WERI-Rb-1 (cell line): ENCODE measurements at regions not wholly inside any gene's neighbourhood (a gene's known extent, or its start where the extent isn't known, plus 50 kb on each side); places are given as distances from the start of the nearest gene placed in this dataset.

Experiments used
- DNase-seq: peaks from one replicate; pipeline ENCODE4 v3.0.0-alpha.2; 2020
- H3K27ac ChIP-seq: fragments of 250-450 bp; sonication (Bioruptor Pico); 2 replicates; pipeline ENCODE4 v1.5.1; 2020; ENCODE audit warnings: mild to moderate bottlenecking, moderate library complexity
- H3K27me3 ChIP-seq: fragments of 250-450 bp; sonication (Bioruptor Pico); 2 replicates; pipeline ENCODE4 v1.5.1; 2021; ENCODE audit warnings: mild to moderate bottlenecking, low read depth, moderate library complexity; ENCODE audit not compliant: insufficient read depth, severe bottlenecking
- H3K36me3 ChIP-seq: fragments of 250-450 bp; sonication (Bioruptor Pico); 2 replicates; pipeline ENCODE4 v1.5.1; 2020; ENCODE audit warnings: mild to moderate bottlenecking, moderate library complexity
- H3K4me3 ChIP-seq: 2 replicates; pipeline ENCODE4 v1.5.1; 2011; ENCODE audit warnings: low read depth, mild to moderate bottlenecking, control low read depth, low read length
- H3K9me3 ChIP-seq: fragments of 250-450 bp; sonication (Bioruptor Pico); 2 replicates; pipeline ENCODE4 v1.5.1; 2021; ENCODE audit warnings: mild to moderate bottlenecking, moderate library complexity; ENCODE audit not compliant: severe bottlenecking
- CTCF ChIP-seq: IDR thresholded peaks from 2 replicates; pipeline ENCODE4 v1.5.1; 2011; ENCODE audit warnings: low read depth, mild to moderate bottlenecking, control low read depth, inconsistent platforms, low read length

GRCh38 chr18:73778032-73778359 lies 369.6 kb downstream of the FBXO15 start:
- Histone ChIP-seq H3K27ac (no peak overlapping the region), H3K36me3 (no peaks in the 10 kb centered on the region), H3K4me3 (no peak overlapping the region), H3K9me3 (no peaks in the 10 kb centered on the region), H3K27me3 (no peaks in the 10 kb centered on the region)
- DNase-seq: no peak
- TF ChIP-seq CTCF: no peak

DNA sequence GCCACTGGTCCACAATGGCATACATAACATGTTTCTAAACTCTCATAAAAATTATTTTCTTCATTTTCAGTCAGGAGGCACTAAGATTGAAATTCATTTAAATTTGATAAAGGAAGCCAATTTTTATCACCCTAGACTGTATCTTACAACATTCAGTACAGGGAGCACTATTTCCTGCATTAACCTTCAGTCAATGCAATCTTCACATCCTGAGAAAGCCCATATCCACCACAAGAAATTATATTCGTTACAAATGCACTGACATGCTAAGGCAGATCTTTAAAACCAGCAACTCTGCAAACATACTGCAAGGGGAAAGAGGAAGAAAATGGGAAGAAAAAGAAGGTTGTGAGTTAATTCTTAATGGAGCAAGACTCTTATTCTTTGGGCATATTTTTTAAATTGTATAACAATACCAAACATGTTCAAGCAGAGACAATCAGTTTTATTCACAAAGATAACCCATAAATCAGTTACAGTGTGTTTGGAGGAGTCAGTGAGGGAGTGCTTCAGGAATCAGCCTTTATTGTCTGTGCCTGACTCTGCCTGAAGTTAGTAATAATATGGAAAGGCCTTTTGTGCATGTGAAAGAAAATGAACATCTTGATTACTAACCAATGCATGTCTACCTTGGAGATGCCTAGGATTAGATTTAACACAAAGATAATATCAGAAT lies 370.1 kb downstream of the FBXO15 start:
- Histone ChIP-seq H3K27ac (no peak overlapping the region), H3K27me3 (no peaks in the 10 kb centered on the region), H3K36me3 (no peaks in the 10 kb centered on the region), H3K9me3 (no peaks in the 10 kb centered on the region), H3K4me3 (no peak overlapping the region)
- no peak for DNase-seq
- TF ChIP-seq CTCF: no peak

GRCh38 chr18:73774811-73775509 lies 372.7 kb downstream of the FBXO15 start:
- TF ChIP-seq CTCF: no peak
- Histone ChIP-seq H3K36me3 (no peaks in the 10 kb centered on the region), H3K9me3 (no peaks in the 10 kb centered on the region), H3K27ac (no peak overlapping the region), H3K4me3 (no peak overlapping the region), H3K27me3 (no peaks in the 10 kb centered on the region)
- no peak for DNase-seq

DNA sequence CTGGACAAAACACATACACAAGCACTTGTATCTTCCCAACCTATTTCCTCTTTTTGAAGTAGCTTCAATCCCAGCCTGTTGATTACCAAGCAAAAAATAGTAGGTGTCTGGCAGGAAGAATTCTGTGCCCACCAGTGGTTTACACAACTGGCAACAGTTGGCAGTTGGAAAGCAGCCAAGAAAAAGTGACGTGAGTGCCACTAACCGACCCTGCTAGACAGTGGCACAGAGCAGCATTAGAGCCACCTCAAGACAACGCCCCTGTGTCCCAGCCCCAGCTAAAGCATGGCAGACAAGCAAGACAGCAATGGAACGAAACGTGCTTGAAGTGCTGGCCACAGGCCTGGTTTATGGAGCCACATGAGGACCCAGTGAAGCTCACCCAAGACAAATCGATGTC lies 379.6 kb downstream of the FBXO15 start:
- TF ChIP-seq CTCF: no peak

GRCh38 chr18:73766910-73767515 lies 380.6 kb downstream of the FBXO15 start:
- no peaks in the 10 kb centered on the region for H3K9me3 ChIP-seq
- TF ChIP-seq CTCF: no peak
- DNase-seq: no peak
- H3K36me3 ChIP-seq: no peaks in the 10 kb centered on the region
- no peak overlapping the region for H3K4me3 ChIP-seq
- H3K27ac ChIP-seq: no peak overlapping the region
- no peaks in the 10 kb centered on the region for H3K27me3 ChIP-seq

More for the DNA sequence above, 379.6 kb downstream of the FBXO15 start:
- Histone ChIP-seq H3K27ac (no peak overlapping the region), H3K36me3 (no peaks in the 10 kb centered on the region), H3K27me3 (no peaks in the 10 kb centered on the region), H3K9me3 (no peaks in the 10 kb centered on the region), H3K4me3 (no peak overlapping the region)
- DNase-seq: no peak

DNA sequence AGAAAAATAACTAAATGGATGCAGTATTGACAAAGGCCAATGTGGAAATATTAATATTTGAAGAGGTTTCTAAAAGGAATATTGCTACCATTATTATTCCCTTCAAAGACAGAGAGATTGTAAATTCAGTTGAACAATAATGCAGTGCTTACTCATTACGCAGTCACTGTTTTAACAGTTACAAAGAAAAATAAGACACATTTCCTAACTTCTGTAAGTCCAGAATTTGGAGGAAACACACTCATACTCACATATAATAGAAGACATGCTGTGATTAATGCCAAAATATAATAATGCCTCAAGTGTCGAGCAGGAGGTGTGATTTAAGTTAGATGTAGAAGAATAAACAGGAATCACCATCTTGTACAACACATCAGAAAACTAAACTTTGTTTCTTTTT lies 389.2 kb downstream of the FBXO15 start:
- TF ChIP-seq CTCF: no peak
- no peaks in the 10 kb centered on the region for H3K9me3 ChIP-seq
- H3K27ac ChIP-seq: no peak overlapping the region
- no peaks in the 10 kb centered on the region for H3K27me3 ChIP-seq
- DNase-seq: no peak
- H3K36me3 ChIP-seq: no peaks in the 10 kb centered on the region
- no peak overlapping the region for H3K4me3 ChIP-seq
